Glutamatergic neuron (in vitro differentiated cells): ENCODE measurements at regions not wholly inside any gene's neighbourhood (a gene's known extent, or its start where the extent isn't known, plus 50 kb on each side); places are given as distances from the start of the nearest gene placed in this dataset.

Source experiments
- DNase-seq: peaks from one replicate; pipeline ENCODE4 v3.0.0; 2022
- H3K27ac Mint-ChIP-seq: one replicate; pipeline ENCODE4 v1.8.0; 2020; ENCODE audit warnings: mild to moderate bottlenecking, mixed read lengths, inconsistent platforms; ENCODE audit not compliant: unreplicated experiment
- H3K27me3 Mint-ChIP-seq: one replicate; pipeline ENCODE4 v1.8.0; 2020; ENCODE audit warnings: mild to moderate bottlenecking, moderate library complexity, mixed read lengths, inconsistent platforms; ENCODE audit not compliant: unreplicated experiment
- H3K36me3 Mint-ChIP-seq: one replicate; pipeline ENCODE4 v1.8.0; 2020; ENCODE audit warnings: mild to moderate bottlenecking, mixed read lengths, inconsistent platforms; ENCODE audit not compliant: unreplicated experiment
- H3K4me1 Mint-ChIP-seq: one replicate; pipeline ENCODE4 v1.8.0; 2020; ENCODE audit warnings: mild to moderate bottlenecking, low read depth, mixed read lengths, inconsistent platforms; ENCODE audit not compliant: unreplicated experiment
- H3K4me3 Mint-ChIP-seq: one replicate; pipeline ENCODE4 v1.8.0; 2020; ENCODE audit warnings: mild to moderate bottlenecking, mixed read lengths, inconsistent platforms; ENCODE audit not compliant: unreplicated experiment
- H3K9me3 Mint-ChIP-seq: one replicate; pipeline ENCODE4 v1.8.0; 2020; ENCODE audit warnings: mild to moderate bottlenecking, moderate library complexity, mixed read lengths, inconsistent platforms; ENCODE audit not compliant: unreplicated experiment
- CTCF ChIP-seq: fragments of 200-600 bp; sonication (generic); IDR thresholded peaks from one replicate; pipeline ENCODE4 v1.5.0; 2021; ENCODE audit not compliant: partially characterized antibody, unreplicated experiment

GRCh38 chr18:37964885-37965571, 399.4 kb upstream of the CELF4 start:
- no peaks in the 10 kb centered on the region for H3K27me3 Mint-ChIP-seq
- TF ChIP-seq CTCF, result no peak

GRCh38 chr18:37963837-37964236, 398.2 kb upstream of the CELF4 start:
- H3K4me1 Mint-ChIP-seq, result no peaks in the 10 kb centered on the region
- no peak overlapping the region for H3K4me3 Mint-ChIP-seq
- H3K36me3 Mint-ChIP-seq, result peaks cover 6% of the 10 kb centered on the region
- no peak for TF ChIP-seq CTCF
- H3K27ac Mint-ChIP-seq, result no peak overlapping the region
- no peaks in the 10 kb centered on the region for H3K27me3 Mint-ChIP-seq
- no peak for DNase-seq
- H3K9me3 Mint-ChIP-seq, result peaks cover 3% of the 10 kb centered on the region

More at GRCh38 chr18:37964885-37965571, 399.4 kb upstream of the CELF4 start:
- Mint-ChIP-seq H3K36me3 (peaks cover 6% of the 10 kb centered on the region), H3K4me1 (no peaks in the 10 kb centered on the region), H3K9me3 (peaks cover 2% of the 10 kb centered on the region), H3K4me3 (no peak overlapping the region), H3K27ac (no peak overlapping the region)
- no peak for DNase-seq

GRCh38 chr18:37962316-37962966, 396.8 kb upstream of the CELF4 start:
- TF ChIP-seq CTCF, result no peak
- peaks cover 6% of the 10 kb centered on the region for H3K36me3 Mint-ChIP-seq
- no peak overlapping the region for H3K4me3 Mint-ChIP-seq
- H3K4me1 Mint-ChIP-seq, result peaks cover 4% of the 10 kb centered on the region
- H3K9me3 Mint-ChIP-seq, result peaks cover 3% of the 10 kb centered on the region
- no peaks in the 10 kb centered on the region for H3K27me3 Mint-ChIP-seq
- no peak overlapping the region for H3K27ac Mint-ChIP-seq
- no peak for DNase-seq

- Mint-ChIP-seq H3K4me1 (peaks cover 4% of the 10 kb centered on the region), H3K36me3 (peaks cover 6% of the 10 kb centered on the region)
- no peak for TF ChIP-seq CTCF
These were observed 392.9 kb upstream of the CELF4 start for GRCh38 chr18:37958499-37958898.

GRCh38 chr18:37956902-37957301, 391.3 kb upstream of the CELF4 start:
- no peak for DNase-seq
- Mint-ChIP-seq H3K9me3 (peaks cover 3% of the 10 kb centered on the region), H3K4me3 (no peak overlapping the region), H3K27me3 (no peaks in the 10 kb centered on the region), H3K27ac (no peak overlapping the region), H3K4me1 (peaks cover 4% of the 10 kb centered on the region), H3K36me3 (peaks cover 6% of the 10 kb centered on the region)
- TF ChIP-seq CTCF, result no peak

More at GRCh38 chr18:37958499-37958898, 392.9 kb upstream of the CELF4 start:
- H3K9me3 Mint-ChIP-seq, result peaks cover 3% of the 10 kb centered on the region
- no peak for DNase-seq
- no peak overlapping the region for H3K4me3 Mint-ChIP-seq
- H3K27ac Mint-ChIP-seq, result no peak overlapping the region
- H3K27me3 Mint-ChIP-seq, result no peaks in the 10 kb centered on the region
